ENCODE measurements at regions not wholly inside any gene's neighbourhood (a gene's known extent, or its start where the extent isn't known, plus 50 kb on each side); places are given as distances from the start of the nearest gene placed in this dataset.

DNA sequence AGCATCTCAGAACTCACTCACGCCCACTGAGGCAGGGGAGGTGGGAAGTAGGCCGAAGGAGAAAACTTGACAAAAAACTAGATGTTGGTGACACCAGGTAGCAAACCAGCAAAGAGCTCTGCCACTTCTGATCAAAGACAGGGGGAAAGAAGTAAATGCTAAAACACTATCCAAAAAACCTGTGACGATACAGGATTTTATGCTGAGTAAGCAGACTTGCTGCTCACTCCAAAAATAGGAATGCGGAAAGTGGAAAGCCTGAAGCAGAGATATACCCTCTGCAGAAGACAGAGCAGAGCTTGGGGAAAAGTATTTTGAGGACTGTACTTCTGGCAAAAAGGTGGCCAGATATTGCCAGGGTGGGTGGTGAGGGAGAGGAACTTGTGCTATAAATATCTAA lies 73.3 kb upstream of the YPEL5 start:
- H3K27me3 ChIP-seq, result peaks cover 13% of the 10 kb centered on the region

DNA sequence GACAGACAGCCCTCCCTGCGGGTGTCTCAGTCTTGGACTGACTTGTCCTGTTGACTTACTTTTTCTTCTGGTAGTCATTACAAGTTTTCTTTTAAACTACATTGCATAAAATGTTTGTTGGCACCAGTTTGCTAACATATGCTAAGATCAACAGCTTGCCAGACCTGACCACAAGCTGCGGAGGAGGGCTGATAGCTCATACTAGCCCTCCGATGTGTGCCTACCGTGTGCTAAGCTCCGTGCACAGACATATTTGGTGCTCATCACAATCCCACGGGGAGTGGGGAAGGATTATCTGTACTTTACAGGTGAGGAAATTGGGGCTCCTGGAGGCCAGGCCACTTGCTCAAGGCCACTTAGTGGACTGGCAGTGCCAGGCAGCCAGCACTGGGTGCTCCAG lies 72.8 kb upstream of the YPEL5 start:
- Histone ChIP-seq H3K27me3 (peaks cover 16% of the 10 kb centered on the region), H3K27ac (no peak overlapping the region), H3K36me3 (no peaks in the 10 kb centered on the region), H3K4me1 (no peaks in the 10 kb centered on the region), H3K4me3 (no peak overlapping the region), H3K9me3 (no peaks in the 10 kb centered on the region)
- DNase-seq, result no peak
- TF ChIP-seq POLR2A (IDR thresholded peaks at IDR 0.05) (no peak), EP300 (IDR thresholded peaks at IDR 0.05; ENCODE audit: low read depth) (no peak)
- in situ Hi-C loops (cut with MboI; ENCODE audit: low pct_ligation_motif_present in 1 of 4, low pct_unique_long_range_greater_than_20kb in 1 of 4, low sequenced_read_pairs in 3 of 4), result no loop called here
- WGBS, 2 donors (ENCODE audit: low coverage in 1 of 2), result 71 to 85% methylated on average over 1 to 6 of the region's 6 CpGs
- intact Hi-C loops (cut with DNase I; ENCODE audit: low total_unique reads), result loop anchor here (10.0 kb wide), 1 partner anchor 149 kb away; the partner anchor contains the start of gene ALK

More for the DNA sequence above, 73.3 kb upstream of the YPEL5 start:
- WGBS, 2 donors (ENCODE audit: low coverage in 1 of 2), result 82 to 89% methylated on average over 2 to 4 of the region's 4 CpGs
- DNase-seq, result no peak
- H3K9me3 ChIP-seq, result no peaks in the 10 kb centered on the region
- intact Hi-C loops (cut with DNase I; ENCODE audit: low total_unique reads), result loop anchor here (10.0 kb wide), 1 partner anchor 149 kb away; the partner anchor contains the start of gene ALK
- in situ Hi-C loops (cut with MboI; ENCODE audit: low pct_ligation_motif_present in 1 of 4, low pct_unique_long_range_greater_than_20kb in 1 of 4, low sequenced_read_pairs in 3 of 4), result no loop called here
- no peaks in the 10 kb centered on the region for H3K4me1 ChIP-seq
- no peak overlapping the region for H3K4me3 ChIP-seq
- no peak overlapping the region for H3K27ac ChIP-seq
- H3K36me3 ChIP-seq, result no peaks in the 10 kb centered on the region
- TF ChIP-seq, protein P1, sequence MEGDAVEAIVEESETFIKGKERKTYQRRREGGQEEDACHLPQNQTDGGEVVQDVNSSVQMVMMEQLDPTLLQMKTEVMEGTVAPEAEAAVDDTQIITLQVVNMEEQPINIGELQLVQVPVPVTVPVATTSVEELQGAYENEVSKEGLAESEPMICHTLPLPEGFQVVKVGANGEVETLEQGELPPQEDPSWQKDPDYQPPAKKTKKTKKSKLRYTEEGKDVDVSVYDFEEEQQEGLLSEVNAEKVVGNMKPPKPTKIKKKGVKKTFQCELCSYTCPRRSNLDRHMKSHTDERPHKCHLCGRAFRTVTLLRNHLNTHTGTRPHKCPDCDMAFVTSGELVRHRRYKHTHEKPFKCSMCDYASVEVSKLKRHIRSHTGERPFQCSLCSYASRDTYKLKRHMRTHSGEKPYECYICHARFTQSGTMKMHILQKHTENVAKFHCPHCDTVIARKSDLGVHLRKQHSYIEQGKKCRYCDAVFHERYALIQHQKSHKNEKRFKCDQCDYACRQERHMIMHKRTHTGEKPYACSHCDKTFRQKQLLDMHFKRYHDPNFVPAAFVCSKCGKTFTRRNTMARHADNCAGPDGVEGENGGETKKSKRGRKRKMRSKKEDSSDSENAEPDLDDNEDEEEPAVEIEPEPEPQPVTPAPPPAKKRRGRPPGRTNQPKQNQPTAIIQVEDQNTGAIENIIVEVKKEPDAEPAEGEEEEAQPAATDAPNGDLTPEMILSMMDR (IDR thresholded peaks at IDR 0.05), result no peak
- no peak for TF ChIP-seq POLR2AphosphoS5 (IDR thresholded peaks at IDR 0.05)
- no peak for TF ChIP-seq POLR2A (IDR thresholded peaks at IDR 0.05)
- TF ChIP-seq EP300 (IDR thresholded peaks at IDR 0.05; ENCODE audit: low read depth), result no peak

DNA sequence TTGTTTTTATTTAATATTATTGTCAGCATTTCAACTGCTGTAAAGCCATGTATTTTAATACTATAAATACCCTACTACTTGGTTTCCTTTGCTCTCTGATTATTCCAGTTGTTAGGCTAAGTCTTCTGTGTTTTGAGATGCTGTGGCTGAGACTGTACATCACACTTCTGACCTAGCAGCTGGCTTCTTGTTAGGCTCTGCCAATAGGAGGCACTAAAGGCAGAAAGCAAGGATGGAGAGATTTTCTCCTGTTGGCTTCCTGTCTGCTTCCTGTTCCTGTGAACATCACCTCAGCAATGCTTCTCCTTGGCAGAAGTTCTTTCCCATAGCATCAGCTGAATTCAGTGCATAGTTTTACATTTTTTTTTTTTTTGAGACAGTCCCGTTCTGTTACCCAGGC lies 68.3 kb upstream of the YPEL5 start:
- Histone ChIP-seq H3K4me3 (no peak overlapping the region), H3K27me3 (peaks cover 18% of the 10 kb centered on the region), H3K9me3 (no peaks in the 10 kb centered on the region), H3K36me3 (no peaks in the 10 kb centered on the region), H3K27ac (no peak overlapping the region), H3K4me1 (no peaks in the 10 kb centered on the region)
- DNase-seq, result no peak
- in situ Hi-C loops (cut with MboI; ENCODE audit: low pct_ligation_motif_present in 1 of 4, low pct_unique_long_range_greater_than_20kb in 1 of 4, low sequenced_read_pairs in 3 of 4) (no loop called here), intact Hi-C loops (cut with DNase I; ENCODE audit: low total_unique reads) (loop anchor here (10.0 kb wide), 1 partner anchor 154 kb away; the partner anchor contains the start of gene ALK)
- TF ChIP-seq, protein P1 (IDR thresholded peaks at IDR 0.05), result no peak
- 73 to 83% methylated on average over 1 of the region's 1 CpG for WGBS, 2 donors (ENCODE audit: low coverage in 1 of 2)

DNA sequence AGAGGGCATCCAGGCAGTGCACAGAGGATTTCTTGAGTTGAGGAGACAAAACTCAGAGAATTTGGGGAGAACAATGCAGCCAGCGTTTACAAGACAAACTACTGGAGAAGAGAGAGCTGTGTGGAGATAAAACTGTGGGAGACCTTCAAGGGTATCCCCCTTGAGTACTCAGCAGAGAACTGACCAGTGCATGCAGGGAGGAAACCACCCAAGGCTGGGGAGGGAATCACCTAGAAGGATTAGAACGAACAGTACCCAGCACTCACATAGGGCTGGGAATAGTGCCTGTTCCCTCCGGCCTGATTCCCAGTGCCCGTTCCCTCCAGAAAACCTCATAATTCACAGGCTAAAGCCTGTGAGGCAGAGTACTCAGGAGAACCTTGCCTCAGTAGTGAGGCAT lies 61.9 kb upstream of the YPEL5 start:
- 71 to 75% methylated on average over 1 to 4 of the region's 4 CpGs for WGBS, 2 donors (ENCODE audit: low coverage in 1 of 2)
- H3K27me3 ChIP-seq, result peaks cover 17% of the 10 kb centered on the region
- in situ Hi-C loops (cut with MboI; ENCODE audit: low pct_ligation_motif_present in 1 of 4, low pct_unique_long_range_greater_than_20kb in 1 of 4, low sequenced_read_pairs in 3 of 4), result no loop called here
- no peaks in the 10 kb centered on the region for H3K36me3 ChIP-seq
- TF ChIP-seq, protein P1 (IDR thresholded peaks at IDR 0.05), result no peak
- TF ChIP-seq POLR2A (IDR thresholded peaks at IDR 0.05) (no peak), POLR2AphosphoS5 (IDR thresholded peaks at IDR 0.05) (no peak), EP300 (IDR thresholded peaks at IDR 0.05; ENCODE audit: low read depth) (no peak)
- intact Hi-C loops (cut with DNase I; ENCODE audit: low total_unique reads), result no loop called here
- no peak overlapping the region for H3K4me3 ChIP-seq
- no peak overlapping the region for H3K27ac ChIP-seq
- no peaks in the 10 kb centered on the region for H3K9me3 ChIP-seq
- DNase-seq, result no peak
- H3K4me1 ChIP-seq, result no peaks in the 10 kb centered on the region

DNA sequence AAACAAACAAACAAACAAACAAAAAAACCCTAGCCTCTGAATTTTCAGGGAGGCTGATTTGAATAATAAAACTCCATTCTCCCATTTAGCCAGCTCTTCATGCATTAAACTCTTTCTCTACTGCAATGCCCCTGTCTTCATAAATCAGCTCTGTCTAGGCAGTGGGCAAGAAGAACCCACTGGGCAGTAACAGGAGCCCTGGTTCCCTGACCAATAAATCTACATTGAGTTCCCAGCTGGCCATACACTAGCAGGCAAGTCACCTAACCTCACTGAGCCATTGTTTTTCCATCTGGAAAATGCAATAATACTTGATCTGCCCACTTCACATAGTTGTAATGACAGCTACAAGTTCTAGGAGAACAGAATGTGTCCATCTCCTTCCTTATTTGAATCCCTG lies 57.6 kb upstream of the YPEL5 start:
- in situ Hi-C loops (cut with MboI; ENCODE audit: low pct_ligation_motif_present in 1 of 4, low pct_unique_long_range_greater_than_20kb in 1 of 4, low sequenced_read_pairs in 3 of 4), result no loop called here

More for the DNA sequence above, 57.6 kb upstream of the YPEL5 start:
- Histone ChIP-seq H3K27me3 (peaks cover 26% of the 10 kb centered on the region), H3K27ac (no peak overlapping the region), H3K4me1 (no peaks in the 10 kb centered on the region), H3K4me3 (no peak overlapping the region), H3K9me3 (no peaks in the 10 kb centered on the region), H3K36me3 (no peaks in the 10 kb centered on the region)
- no peak for DNase-seq
- no peak for TF ChIP-seq EP300 (IDR thresholded peaks at IDR 0.05; ENCODE audit: low read depth)
- TF ChIP-seq, protein P1 (IDR thresholded peaks at IDR 0.05), result no peak
- TF ChIP-seq POLR2A (IDR thresholded peaks at IDR 0.05), result no peak
- intact Hi-C loops (cut with DNase I; ENCODE audit: low total_unique reads), result no loop called here
